Natural killer cell (primary cell): ENCODE measurements at regions not wholly inside any gene's neighbourhood (a gene's known extent, or its start where the extent isn't known, plus 50 kb on each side); places are given as distances from the start of the nearest gene placed in this dataset.

Experiments used
- ATAC-seq, 3 donors: fragments of 150-1000 bp in 2 of 3; fragments of 200-7000 bp in 1 of 3; cut with Tn5 transposase; 1 replicate in 1 of 3; 2 replicates in 2 of 3; pipeline ENCODE4 v1.10.0; 2021; ENCODE audit warnings: mild to moderate bottlenecking in 2 of 3, moderate library complexity in 2 of 3
- DNase-seq, 2 donors: peaks; one replicate each; pipeline versions ENCODE4 v3.0.0 to v3.0.0-alpha.2; 2013 to 2021; ENCODE audit warnings: mixed read lengths in 1 of 2
- H3K27ac ChIP-seq: one replicate; pipeline ENCODE4 v1.5.1; 2013; ENCODE audit warnings: mild to moderate bottlenecking, low read length
- H3K27me3 ChIP-seq: one replicate; pipeline ENCODE4 v1.6.1; 2013; ENCODE audit warnings: low read length; ENCODE audit not compliant: control insufficient read depth, insufficient read depth
- H3K36me3 ChIP-seq: one replicate; pipeline ENCODE4 v1.6.1; 2013; ENCODE audit warnings: low read length; ENCODE audit not compliant: control insufficient read depth, insufficient read depth
- H3K4me1 ChIP-seq: one replicate; pipeline ENCODE4 v1.6.1; 2013; ENCODE audit warnings: low read length; ENCODE audit not compliant: control insufficient read depth, insufficient read depth
- H3K4me3 ChIP-seq: one replicate; pipeline ENCODE4 v1.5.1; 2013; ENCODE audit warnings: low read length
- H3K9me3 ChIP-seq: one replicate; pipeline ENCODE4 v1.6.1; 2013; ENCODE audit warnings: low read length; ENCODE audit not compliant: control insufficient read depth, insufficient read depth
- H3K27ac Mint-ChIP-seq, 2 donors: one replicate each; pipeline ENCODE4 v1.8.0; 2022; ENCODE audit warnings: mild to moderate bottlenecking in 2 of 2, mixed read lengths in 2 of 2, moderate library complexity in 1 of 2
- H3K27me3 Mint-ChIP-seq, 2 donors: one replicate each; pipeline ENCODE4 v1.8.0; 2022; ENCODE audit warnings: low read depth in 2 of 2, mixed read lengths in 2 of 2
- H3K36me3 Mint-ChIP-seq: one replicate; pipeline ENCODE4 v1.8.0; 2022; ENCODE audit warnings: mixed read lengths
- H3K4me1 Mint-ChIP-seq, 2 donors: one replicate each; pipeline ENCODE4 v1.8.0; 2022; ENCODE audit warnings: mixed read lengths in 2 of 2
- H3K4me3 Mint-ChIP-seq: one replicate; pipeline ENCODE4 v1.8.0; 2022; ENCODE audit warnings: mild to moderate bottlenecking, moderate library complexity, mixed read lengths
- H3K9me3 Mint-ChIP-seq, 2 donors: one replicate each; pipeline ENCODE4 v1.8.0; 2022; ENCODE audit warnings: mixed read lengths in 2 of 2
- CTCF ChIP-seq: fragments of 200-600 bp; IDR thresholded peaks from one replicate; pipeline ENCODE4 v1.8.0; 2022; ENCODE audit warnings: antibody characterized with exemption
- WGBS: methylation state at CpG from one replicate; pipeline ENCODE4 v1.1.7; 2013; ENCODE audit warnings: missing lambda C conversion rate; ENCODE audit not compliant: insufficient coverage; 5-methylcytosine and 5-hydroxymethylcytosine counted together
- intact Hi-C: fragments of 100-400 bp; cut with micrococcal nuclease; formaldehyde crosslinking; loops from one replicate; pipeline ENCODE4 v1.14.2; 2022

DNA sequence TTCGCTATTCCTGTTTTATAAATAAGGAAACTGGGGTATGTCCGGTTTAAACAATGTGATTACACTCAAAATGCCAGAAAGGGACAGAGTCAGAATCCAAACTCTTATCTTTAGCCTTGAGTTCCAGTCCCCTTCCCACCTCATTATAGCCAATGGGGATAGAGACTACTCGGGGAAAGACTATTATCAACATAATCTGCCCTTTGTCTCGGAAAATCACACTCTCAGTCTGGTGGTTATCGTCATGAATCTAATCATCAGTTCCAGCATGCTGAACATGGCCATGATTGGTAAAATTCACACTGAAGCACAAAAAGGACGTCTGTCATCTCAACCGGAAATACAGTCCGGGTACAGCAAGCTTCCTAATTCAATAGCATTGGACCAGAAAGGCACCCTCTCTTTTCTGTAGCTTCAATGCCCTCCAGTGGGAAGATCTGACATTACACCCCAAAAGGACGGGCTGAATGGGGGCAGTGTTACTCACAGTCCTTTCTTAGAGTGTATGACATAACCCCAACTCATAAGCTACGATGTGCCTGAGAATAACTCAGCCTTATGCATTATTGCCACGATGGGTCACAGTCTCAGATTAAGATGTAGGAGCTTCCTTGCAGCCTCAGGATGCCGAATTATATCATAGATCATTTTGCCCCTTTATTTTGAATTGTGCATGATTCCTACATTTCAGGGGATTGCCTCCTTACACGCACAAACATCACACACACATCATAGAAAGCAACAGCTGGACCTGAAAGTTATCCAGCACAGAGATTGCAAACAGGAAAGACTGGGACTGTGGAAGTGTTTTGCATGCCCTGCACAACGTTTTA lies 390.4 kb upstream of the LMCD1 start:
- peak; percentile 18 to 67 for DNase-seq

DNA sequence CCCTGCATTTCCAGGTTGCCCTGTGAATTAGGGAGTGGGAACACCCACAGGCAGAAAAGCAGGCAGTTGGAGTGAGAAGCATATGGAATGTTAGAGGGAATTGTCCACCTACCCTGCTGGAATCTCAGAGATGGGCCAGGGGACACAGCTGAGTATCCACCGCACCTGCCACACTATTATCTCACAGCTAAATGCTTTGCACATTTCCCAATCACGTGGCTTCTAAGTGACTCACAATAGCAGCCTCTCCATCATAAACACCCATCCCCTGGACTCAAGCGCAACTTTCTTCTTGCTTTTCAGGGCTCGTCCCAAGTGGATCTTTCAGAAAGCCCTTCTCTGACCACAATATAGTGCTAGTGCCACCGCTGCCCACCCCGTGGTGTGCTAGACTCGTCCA lies 389.0 kb upstream of the LMCD1 start:
- Histone ChIP-seq H3K9me3 (no peaks in the 10 kb centered on the region), H3K4me1 (no peaks in the 10 kb centered on the region), H3K36me3 (no peaks in the 10 kb centered on the region), H3K27ac (no peak overlapping the region), H3K4me3 (no peak overlapping the region), H3K27me3 (no peaks in the 10 kb centered on the region)
- peaks cover 0 to 7% of the 10 kb centered on the region in 2 donors for H3K4me1 Mint-ChIP-seq
- H3K4me3 Mint-ChIP-seq = no peak overlapping the region
- WGBS = 63% methylated on average over 7 of the region's 7 CpGs
- intact Hi-C loops = no loop called here
- DNase-seq (no peak), ATAC-seq (no peak)
- no peak for TF ChIP-seq CTCF
- no peak overlapping the region for H3K27ac Mint-ChIP-seq
- H3K36me3 Mint-ChIP-seq = no peaks in the 10 kb centered on the region
- peaks cover 11 to 15% of the 10 kb centered on the region in 2 donors for H3K27me3 Mint-ChIP-seq
- no peaks in the 10 kb centered on the region for H3K9me3 Mint-ChIP-seq

More for the DNA sequence above, 390.4 kb upstream of the LMCD1 start:
- Histone ChIP-seq H3K36me3 (no peaks in the 10 kb centered on the region), H3K27me3 (no peaks in the 10 kb centered on the region), H3K4me1 (no peaks in the 10 kb centered on the region), H3K9me3 (no peaks in the 10 kb centered on the region), H3K27ac (no peak overlapping the region), H3K4me3 (no peak overlapping the region)
- ATAC-seq = peak; percentile 82 to 95 (median 84)
- Mint-ChIP-seq H3K4me1 (peaks cover 0 to 7% of the 10 kb centered on the region in 2 donors), H3K27me3 (peaks cover 11 to 14% of the 10 kb centered on the region in 2 donors), H3K9me3 (no peaks in the 10 kb centered on the region), H3K4me3 (peak overlapping the region; percentile 55), H3K36me3 (no peaks in the 10 kb centered on the region), H3K27ac (no peak overlapping the region)
- WGBS = 28% methylated on average over 14 of the region's 14 CpGs
- TF ChIP-seq CTCF = peak; percentile 52
- intact Hi-C loops = loop anchor here (2.0 kb wide), 1 partner anchor 826 kb away; no protein-coding TSS in a partner anchor

- DNase-seq (no peak), ATAC-seq (no peak)
- Mint-ChIP-seq H3K9me3 (peaks cover 0 to 4% of the 10 kb centered on the region in 2 donors), H3K4me1 (peaks cover 0 to 7% of the 10 kb centered on the region in 2 donors), H3K27me3 (peaks cover 15 to 25% of the 10 kb centered on the region in 2 donors), H3K36me3 (peaks cover 5% of the 10 kb centered on the region), H3K4me3 (no peak overlapping the region), H3K27ac (no peak overlapping the region)
- Histone ChIP-seq H3K4me3 (no peak overlapping the region), H3K9me3 (no peaks in the 10 kb centered on the region), H3K27me3 (no peaks in the 10 kb centered on the region), H3K36me3 (no peaks in the 10 kb centered on the region), H3K4me1 (no peaks in the 10 kb centered on the region), H3K27ac (no peak overlapping the region)
- WGBS = 91% methylated on average over 6 of the region's 6 CpGs
- no peak for TF ChIP-seq CTCF
- intact Hi-C loops = no loop called here
Observed at GRCh38 chr3:8113626-8114025, 388.0 kb upstream of the LMCD1 start.
